ENCODE measurements at regions not wholly inside any gene's neighbourhood (a gene's known extent, or its start where the extent isn't known, plus 50 kb on each side); places are given as distances from the start of the nearest gene placed in this dataset.

DNA sequence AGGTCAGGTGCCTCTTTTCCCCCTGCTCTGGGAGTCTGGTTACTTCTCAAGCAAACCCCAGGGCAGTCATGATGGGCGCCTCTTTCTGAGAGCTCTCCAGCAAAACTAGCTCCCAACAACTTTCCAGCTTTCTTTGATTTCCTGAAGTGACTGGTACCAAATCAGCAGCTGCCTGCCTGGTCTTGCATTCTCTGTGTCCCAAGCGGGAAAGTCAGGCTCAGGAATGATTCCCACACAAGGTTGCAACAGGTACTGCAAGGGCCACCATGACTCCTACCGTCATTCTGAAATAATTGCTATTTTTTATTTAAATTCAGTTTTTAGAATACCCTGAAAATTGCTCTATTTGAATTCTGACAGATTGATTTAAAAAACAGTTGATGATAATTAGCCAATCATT, 658.7 kb downstream of the SQOR start:
- intact Hi-C loops (cut with micrococcal nuclease), result no loop called here
- ATAC-seq (ENCODE audit: low read depth), result no peak
- H3K9me3 Mint-ChIP-seq (ENCODE audit: insufficient read depth), result no peaks in the 10 kb centered on the region

DNA sequence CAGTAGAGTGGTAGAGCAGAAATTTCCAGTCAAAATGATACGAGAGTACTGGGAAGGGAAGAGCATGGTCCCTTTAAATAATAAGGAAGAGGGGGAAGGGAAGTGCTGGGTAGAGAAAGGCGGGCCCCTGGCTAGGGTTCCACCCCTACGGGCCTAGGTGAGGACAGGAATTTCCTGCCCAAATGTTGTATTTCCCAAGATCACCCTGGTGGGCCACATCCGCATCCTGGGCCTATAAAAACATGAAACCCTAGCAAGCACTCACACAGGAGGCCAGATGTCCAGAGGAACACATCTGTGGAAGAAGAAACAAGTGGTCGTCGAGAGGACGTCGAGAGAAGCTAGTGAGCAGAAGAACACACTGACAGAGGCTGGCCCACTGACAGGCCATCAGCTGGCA, 661.2 kb downstream of the SQOR start:
- TF ChIP-seq, protein P1, sequence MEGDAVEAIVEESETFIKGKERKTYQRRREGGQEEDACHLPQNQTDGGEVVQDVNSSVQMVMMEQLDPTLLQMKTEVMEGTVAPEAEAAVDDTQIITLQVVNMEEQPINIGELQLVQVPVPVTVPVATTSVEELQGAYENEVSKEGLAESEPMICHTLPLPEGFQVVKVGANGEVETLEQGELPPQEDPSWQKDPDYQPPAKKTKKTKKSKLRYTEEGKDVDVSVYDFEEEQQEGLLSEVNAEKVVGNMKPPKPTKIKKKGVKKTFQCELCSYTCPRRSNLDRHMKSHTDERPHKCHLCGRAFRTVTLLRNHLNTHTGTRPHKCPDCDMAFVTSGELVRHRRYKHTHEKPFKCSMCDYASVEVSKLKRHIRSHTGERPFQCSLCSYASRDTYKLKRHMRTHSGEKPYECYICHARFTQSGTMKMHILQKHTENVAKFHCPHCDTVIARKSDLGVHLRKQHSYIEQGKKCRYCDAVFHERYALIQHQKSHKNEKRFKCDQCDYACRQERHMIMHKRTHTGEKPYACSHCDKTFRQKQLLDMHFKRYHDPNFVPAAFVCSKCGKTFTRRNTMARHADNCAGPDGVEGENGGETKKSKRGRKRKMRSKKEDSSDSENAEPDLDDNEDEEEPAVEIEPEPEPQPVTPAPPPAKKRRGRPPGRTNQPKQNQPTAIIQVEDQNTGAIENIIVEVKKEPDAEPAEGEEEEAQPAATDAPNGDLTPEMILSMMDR (IDR thresholded peaks at IDR 0.05), result no peak
- TF ChIP-seq EZH2 (IDR thresholded peaks at IDR 0.05; ENCODE audit: borderline replicate concordance, insufficient read depth, low read depth, low read length, poor library complexity, severe bottlenecking), result no peak
- no peak overlapping the region for H3K4me3 Mint-ChIP-seq
- Histone ChIP-seq H2AFZ (ENCODE audit: insufficient read depth, low read depth, low read length, poor library complexity, severe bottlenecking) (no peak overlapping the region), H3K4me3 (ENCODE audit: control extremely low read depth in 1 of 5, extremely low read depth in 1 of 5, insufficient read depth in 1 of 5, low read depth in 2 of 5, low read length in 4 of 5) (no peak overlapping the region), H3K27ac (ENCODE audit: low read length in 2 of 2) (no peak overlapping the region), H4K20me1 (ENCODE audit: control insufficient read depth, insufficient read depth, low read length, poor library complexity, severe bottlenecking) (no peaks in the 10 kb centered on the region), H3K9ac (ENCODE audit: low read length) (no peak overlapping the region), H3K4me2 (replicated peaks; ENCODE audit: low read depth, low read length, poor library complexity, severe bottlenecking) (no peak overlapping the region), H3K36me3 (replicated peaks in 1 of 2; ENCODE audit: control extremely low read depth in 1 of 2, control insufficient read depth in 1 of 2, extremely low read depth in 1 of 2, insufficient read depth in 2 of 2, low read length in 1 of 2) (no peaks in the 10 kb centered on the region), H3K9me3 (ENCODE audit: control extremely low read depth in 1 of 3, control insufficient read depth in 2 of 3, insufficient read depth in 1 of 3, low read length in 2 of 3) (peaks cover 0 to 3% (median 0%) of the 10 kb centered on the region in 3 donors), H3K4me1 (ENCODE audit: control insufficient read depth in 2 of 2, insufficient read depth in 2 of 2, low read length in 2 of 2) (no peaks in the 10 kb centered on the region), H3K27me3 (replicated peaks in 1 of 4; ENCODE audit: control extremely low read depth in 1 of 4, control insufficient read depth in 3 of 4, insufficient read depth in 4 of 4, low read length in 3 of 4) (no peaks in the 10 kb centered on the region), H3K79me2 (ENCODE audit: control insufficient read depth, insufficient read depth, low read length) (no peaks in the 10 kb centered on the region)
- DNase-seq (no peak), ATAC-seq (ENCODE audit: low read depth) (no peak)
- WGBS (ENCODE audit: insufficient coverage), result 89% methylated on average over 5 of the region's 8 CpGs
- peaks cover 6% of the 10 kb centered on the region for H3K4me1 Mint-ChIP-seq
- no peaks in the 10 kb centered on the region for H3K27me3 Mint-ChIP-seq
- no peak overlapping the region for H3K27ac Mint-ChIP-seq
- intact Hi-C loops (cut with micrococcal nuclease), result no loop called here
- CTCF ChIA-PET, result no interaction called here
- POLR2A ChIA-PET, result no interaction called here
- H3K9me3 Mint-ChIP-seq (ENCODE audit: insufficient read depth), result no peaks in the 10 kb centered on the region

More for the DNA sequence above, 658.7 kb downstream of the SQOR start:
- TF ChIP-seq, protein P1 (IDR thresholded peaks at IDR 0.05), result no peak
- no peak for TF ChIP-seq EZH2 (IDR thresholded peaks at IDR 0.05; ENCODE audit: borderline replicate concordance, insufficient read depth, low read depth, low read length, poor library complexity, severe bottlenecking)
- Histone ChIP-seq H3K4me2 (replicated peaks; ENCODE audit: low read depth, low read length, poor library complexity, severe bottlenecking) (no peak overlapping the region), H3K79me2 (ENCODE audit: control insufficient read depth, insufficient read depth, low read length) (no peaks in the 10 kb centered on the region), H3K9ac (ENCODE audit: low read length) (no peak overlapping the region), H3K27me3 (replicated peaks in 1 of 4; ENCODE audit: control extremely low read depth in 1 of 4, control insufficient read depth in 3 of 4, insufficient read depth in 4 of 4, low read length in 3 of 4) (no peaks in the 10 kb centered on the region), H3K36me3 (replicated peaks in 1 of 2; ENCODE audit: control extremely low read depth in 1 of 2, control insufficient read depth in 1 of 2, extremely low read depth in 1 of 2, insufficient read depth in 2 of 2, low read length in 1 of 2) (no peaks in the 10 kb centered on the region), H2AFZ (ENCODE audit: insufficient read depth, low read depth, low read length, poor library complexity, severe bottlenecking) (no peak overlapping the region), H3K4me1 (ENCODE audit: control insufficient read depth in 2 of 2, insufficient read depth in 2 of 2, low read length in 2 of 2) (no peaks in the 10 kb centered on the region), H4K20me1 (ENCODE audit: control insufficient read depth, insufficient read depth, low read length, poor library complexity, severe bottlenecking) (no peaks in the 10 kb centered on the region), H3K9me3 (ENCODE audit: control extremely low read depth in 1 of 3, control insufficient read depth in 2 of 3, insufficient read depth in 1 of 3, low read length in 2 of 3) (peaks cover 0 to 10% (median 0%) of the 10 kb centered on the region in 3 donors), H3K4me3 (ENCODE audit: control extremely low read depth in 1 of 5, extremely low read depth in 1 of 5, insufficient read depth in 1 of 5, low read depth in 2 of 5, low read length in 4 of 5) (no peak overlapping the region), H3K27ac (ENCODE audit: low read length in 2 of 2) (no peak overlapping the region)
- DNase-seq, result no peak
- Mint-ChIP-seq H3K27ac (no peak overlapping the region), H3K4me3 (no peak overlapping the region), H3K27me3 (no peaks in the 10 kb centered on the region), H3K4me1 (peaks cover 6% of the 10 kb centered on the region)
- 95% methylated on average over 1 of the region's 3 CpGs for WGBS (ENCODE audit: insufficient coverage)
- ChIA-PET POLR2A (no interaction called here), CTCF (no interaction called here)

Data from B cell (primary cell).